VCaP (cell line): ENCODE measurements at regions not wholly inside any gene's neighbourhood (a gene's known extent, or its start where the extent isn't known, plus 50 kb on each side); places are given as distances from the start of the nearest gene placed in this dataset.
"Not testable (repeated sequence)": the region's sequence is repeated elsewhere in the genome, so short reads cannot be mapped to it uniquely, and the experiment has no call there.

Experiments used
- H3K27ac ChIP-seq: fragments of 450-650 bp; 2 replicates; pipeline ENCODE4 v1.5.1; 2017
- TF ChIP-seq, protein P1 (sequence below): fragments of 450-650 bp; conservative IDR thresholded peaks from 2 replicates; pipeline ENCODE4 v1.5.1; 2017; ENCODE audit warnings: mild to moderate bottlenecking, moderate library complexity

DNA sequence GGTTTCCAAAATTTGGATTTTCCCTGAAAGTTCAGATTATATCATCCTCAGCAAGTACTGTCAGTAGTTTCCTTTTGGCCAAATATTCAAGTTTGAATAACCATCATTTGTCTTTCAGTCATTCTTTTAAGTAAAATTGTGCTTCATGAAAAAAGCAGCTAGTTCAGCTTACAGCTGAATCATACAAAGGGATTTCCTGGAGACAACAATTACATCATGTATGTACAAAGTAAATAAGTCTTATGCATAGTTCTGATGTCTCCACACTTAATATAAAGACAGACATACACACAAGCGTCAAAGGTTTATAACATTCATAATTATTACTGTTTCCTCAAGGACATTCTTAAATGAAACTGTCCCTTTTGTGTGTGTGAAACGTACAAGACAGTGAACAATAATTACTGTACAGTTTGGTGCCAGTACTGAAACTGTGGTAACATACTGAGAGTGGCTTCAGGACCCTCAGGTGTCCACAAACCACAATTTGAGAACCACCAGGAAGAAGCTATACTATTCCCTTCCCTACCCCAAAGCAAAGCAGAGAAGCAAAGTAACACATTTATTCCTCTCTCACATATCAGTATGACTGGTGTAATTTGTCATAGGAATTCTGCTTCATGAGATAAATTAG is 746.6 kb downstream of the TAF11L14 start:
- H3K27ac ChIP-seq = no peak overlapping the region
- TF ChIP-seq, protein P1, sequence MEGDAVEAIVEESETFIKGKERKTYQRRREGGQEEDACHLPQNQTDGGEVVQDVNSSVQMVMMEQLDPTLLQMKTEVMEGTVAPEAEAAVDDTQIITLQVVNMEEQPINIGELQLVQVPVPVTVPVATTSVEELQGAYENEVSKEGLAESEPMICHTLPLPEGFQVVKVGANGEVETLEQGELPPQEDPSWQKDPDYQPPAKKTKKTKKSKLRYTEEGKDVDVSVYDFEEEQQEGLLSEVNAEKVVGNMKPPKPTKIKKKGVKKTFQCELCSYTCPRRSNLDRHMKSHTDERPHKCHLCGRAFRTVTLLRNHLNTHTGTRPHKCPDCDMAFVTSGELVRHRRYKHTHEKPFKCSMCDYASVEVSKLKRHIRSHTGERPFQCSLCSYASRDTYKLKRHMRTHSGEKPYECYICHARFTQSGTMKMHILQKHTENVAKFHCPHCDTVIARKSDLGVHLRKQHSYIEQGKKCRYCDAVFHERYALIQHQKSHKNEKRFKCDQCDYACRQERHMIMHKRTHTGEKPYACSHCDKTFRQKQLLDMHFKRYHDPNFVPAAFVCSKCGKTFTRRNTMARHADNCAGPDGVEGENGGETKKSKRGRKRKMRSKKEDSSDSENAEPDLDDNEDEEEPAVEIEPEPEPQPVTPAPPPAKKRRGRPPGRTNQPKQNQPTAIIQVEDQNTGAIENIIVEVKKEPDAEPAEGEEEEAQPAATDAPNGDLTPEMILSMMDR = no peak

DNA sequence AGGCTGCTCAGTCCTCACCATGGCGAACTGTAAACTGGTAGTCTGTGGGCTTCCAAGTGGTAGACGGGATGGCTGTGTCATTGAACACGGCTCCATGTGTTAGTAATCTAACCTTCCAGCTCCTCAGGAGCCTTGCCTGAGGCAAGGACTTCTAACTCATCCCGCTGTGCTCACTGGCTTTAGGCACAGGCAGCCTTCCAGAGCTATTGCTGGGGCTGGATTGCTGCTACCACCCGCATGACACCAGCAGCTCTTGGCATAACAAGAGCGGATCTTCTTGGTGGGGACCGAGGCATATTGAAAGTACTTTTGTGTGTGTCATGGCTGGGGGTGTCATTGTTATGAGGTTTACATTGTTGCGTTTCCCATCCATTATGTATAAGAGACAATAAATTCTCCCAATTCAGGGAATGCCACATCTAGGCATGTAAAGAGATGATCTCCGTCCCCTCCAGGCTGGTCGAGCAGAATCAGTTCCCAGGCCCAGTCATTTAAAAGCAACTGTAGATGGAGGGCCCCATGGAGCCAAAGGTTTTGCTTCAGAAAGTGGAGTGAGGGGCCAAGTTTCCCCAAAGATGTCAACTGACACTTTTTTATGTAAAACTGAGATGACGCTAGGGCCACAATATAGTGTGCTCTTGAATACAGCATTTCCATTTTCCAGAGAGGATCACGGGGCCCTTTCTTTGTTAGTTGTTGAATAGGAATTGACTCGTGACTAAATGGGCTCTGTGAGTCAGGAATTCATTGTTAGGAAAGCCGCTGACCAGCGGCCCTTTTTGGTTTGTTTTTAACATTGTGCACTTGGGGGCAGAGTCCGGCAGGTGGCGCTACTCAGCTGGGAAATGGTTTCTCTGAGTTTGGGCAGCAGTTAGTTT is 759.5 kb downstream of the TAF11L14 start:
- H3K27ac ChIP-seq = no peak overlapping the region
- TF ChIP-seq, protein P1 = peak; percentile 92

DNA sequence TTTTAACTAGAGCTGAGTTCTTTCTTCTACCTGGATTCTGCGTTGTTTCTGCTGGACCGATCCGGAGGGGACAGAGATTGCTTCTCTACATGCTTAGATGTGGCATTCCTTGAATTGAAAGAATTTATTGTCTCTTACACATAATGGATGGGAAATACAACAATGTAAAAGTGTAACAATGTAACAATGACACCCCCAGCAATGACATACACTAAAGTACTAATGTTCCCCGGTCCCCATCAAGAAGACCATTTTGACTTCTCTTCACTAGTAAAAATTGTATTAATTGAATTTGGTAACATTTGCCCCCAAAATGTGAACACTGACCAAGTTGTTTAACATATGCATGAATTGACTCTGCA is 760.2 kb downstream of the TAF11L14 start:
- no peak overlapping the region for H3K27ac ChIP-seq
- TF ChIP-seq, protein P1 = no peak; the same call in none of the 2 replicates

DNA sequence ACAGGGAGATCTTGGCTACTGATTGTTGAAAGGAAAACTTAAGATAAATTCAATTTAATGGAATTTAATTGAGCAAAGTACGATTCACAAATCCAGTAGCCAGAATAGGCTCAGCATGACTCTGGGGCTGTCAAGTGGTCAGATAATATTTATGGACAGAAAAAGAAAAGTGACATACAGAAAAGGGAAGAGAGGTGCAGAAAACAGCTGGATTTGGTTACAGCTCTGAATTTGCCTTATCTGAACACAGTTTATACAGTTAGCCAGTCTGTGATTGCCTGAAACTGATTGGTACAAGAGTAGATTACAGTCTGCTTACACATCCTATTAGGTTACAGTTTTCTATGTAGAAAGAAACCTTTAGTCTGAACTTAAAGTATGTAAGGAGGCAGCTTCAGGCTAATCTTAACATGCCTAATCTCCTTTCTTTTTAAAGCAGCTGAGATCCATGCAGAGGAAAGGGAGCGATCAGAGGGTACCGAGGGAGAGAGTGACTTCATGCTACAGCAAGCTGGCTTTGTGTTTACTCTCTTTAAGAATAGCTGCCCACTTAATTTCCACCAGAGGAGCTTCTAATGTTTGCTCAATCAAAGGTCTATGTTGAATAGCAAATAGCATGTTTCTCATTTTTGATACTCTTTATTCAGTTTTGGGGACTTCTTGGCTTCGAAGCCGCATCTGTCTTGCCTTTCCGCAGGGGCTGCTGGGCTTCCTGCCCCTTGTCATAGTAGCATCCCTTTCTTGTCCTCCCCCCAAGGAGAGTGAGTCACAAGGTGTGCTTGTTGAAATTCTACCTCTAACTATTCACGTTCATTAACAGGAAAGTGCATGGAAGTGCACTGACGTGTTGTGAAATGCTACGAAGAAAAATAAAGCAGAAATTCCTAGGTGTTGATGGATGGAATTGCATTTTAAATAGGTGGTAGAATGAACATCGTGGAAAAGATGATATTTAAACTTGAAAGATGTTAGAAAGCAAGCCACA is 761.2 kb downstream of the TAF11L14 start:
- TF ChIP-seq, protein P1 = no peak

DNA sequence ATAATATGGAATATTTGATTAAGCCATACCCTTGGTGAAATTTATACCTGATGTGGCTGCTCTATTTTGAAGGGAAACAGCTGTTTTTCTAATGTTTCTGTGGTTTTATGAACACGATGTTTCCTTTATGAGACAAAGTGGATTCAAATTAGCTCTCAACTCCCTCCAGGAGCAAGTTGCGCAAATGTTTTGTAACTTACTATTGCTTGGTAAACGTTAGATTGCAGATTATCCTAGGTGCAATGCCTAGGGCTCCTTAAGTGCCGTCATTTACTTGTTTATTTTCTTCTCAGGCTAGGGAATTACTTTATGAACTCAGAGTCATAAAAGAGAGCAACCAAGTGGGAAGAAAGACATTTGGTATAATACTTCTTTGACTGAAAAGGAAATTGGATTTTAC is 763.1 kb downstream of the TAF11L14 start:
- H3K27ac ChIP-seq = no peak overlapping the region
- TF ChIP-seq, protein P1 = no peak

More for the DNA sequence above, 761.2 kb downstream of the TAF11L14 start:
- no peak overlapping the region for H3K27ac ChIP-seq

DNA sequence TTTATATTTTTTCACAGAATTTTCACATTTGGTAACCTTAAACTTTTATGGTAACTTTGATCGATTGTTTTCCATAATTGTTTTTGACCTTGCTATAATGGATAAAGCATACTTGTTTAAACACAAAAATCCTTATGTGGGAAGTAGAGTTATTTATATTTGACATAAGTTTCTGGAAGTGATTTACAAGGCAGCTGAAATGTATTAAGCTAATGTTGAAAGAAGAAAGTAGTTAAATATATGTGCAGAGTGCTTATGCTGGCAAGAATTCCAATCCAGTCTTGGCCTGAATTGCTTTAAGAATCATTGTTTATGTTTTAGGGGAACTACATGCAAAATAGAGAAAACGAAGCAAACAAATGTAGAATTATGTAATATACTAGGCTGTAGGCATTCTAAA is 763.6 kb downstream of the TAF11L14 start:
- TF ChIP-seq, protein P1 = no peak
- no peak overlapping the region for H3K27ac ChIP-seq

DNA sequence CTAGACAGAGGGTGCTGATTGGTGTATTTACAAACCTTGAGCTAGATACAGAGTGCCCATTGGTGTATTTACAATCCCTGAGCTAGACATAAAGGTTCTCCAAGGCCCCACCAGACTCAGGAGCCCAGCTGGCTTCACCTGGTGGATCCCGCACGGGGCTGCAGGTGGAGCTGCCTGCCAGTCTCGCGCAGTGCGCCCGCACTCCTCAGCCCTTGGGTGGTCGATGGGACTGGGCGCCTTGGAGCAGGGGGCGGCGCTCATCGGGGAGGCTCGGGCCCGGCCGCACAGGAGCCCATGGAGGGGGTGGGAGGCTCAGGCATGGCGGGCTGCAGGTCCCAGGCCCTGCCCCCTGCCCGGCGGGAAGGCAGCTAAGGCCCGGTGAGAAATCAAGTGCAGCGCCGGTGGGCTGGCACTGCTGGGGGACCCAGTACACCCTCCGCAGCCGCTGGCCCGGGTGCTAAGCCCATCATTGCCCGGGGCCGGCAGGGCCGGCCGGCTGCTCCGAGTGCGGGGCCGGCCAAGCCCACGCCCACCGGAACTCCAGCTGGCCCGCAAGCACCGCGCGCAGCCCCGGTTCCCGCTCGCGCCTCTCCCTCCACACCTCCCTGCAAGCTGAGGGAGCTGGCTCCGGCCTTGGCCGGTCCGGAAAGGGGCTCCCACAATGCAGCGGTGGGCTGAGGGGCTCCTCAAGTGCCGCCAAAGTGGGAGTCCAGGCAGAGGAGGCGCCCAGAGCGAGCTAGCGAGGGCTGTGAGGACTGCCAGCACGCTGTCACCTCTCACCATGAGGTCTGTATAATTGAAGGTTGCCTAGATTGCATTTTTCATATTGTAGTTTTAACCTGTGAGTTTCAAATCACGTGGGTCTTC is 765.4 kb downstream of the TAF11L14 start:
- not testable (repeated sequence) for H3K27ac ChIP-seq
